Nephron (organoid): ENCODE measurements at regions not wholly inside any gene's neighbourhood (a gene's known extent, or its start where the extent isn't known, plus 50 kb on each side); places are given as distances from the start of the nearest gene placed in this dataset.

Experiments
- H3K27ac Mint-ChIP-seq, 3 experiments: 2 replicates each; pipeline ENCODE4 v1.8.0; 2020; ENCODE audit warnings: mixed read lengths in 3 of 3, mild to moderate bottlenecking in 2 of 3, moderate library complexity in 1 of 3
- H3K27me3 Mint-ChIP-seq: 2 replicates; pipeline ENCODE4 v1.8.0; 2021; ENCODE audit warnings: low read depth, mild to moderate bottlenecking, moderate library complexity, mixed read lengths
- H3K36me3 Mint-ChIP-seq: 2 replicates; pipeline ENCODE4 v1.8.0; 2020; ENCODE audit warnings: low read depth, mixed read lengths
- H3K4me1 Mint-ChIP-seq: 2 replicates; pipeline ENCODE4 v1.8.0; 2020; ENCODE audit warnings: mixed read lengths
- H3K4me3 Mint-ChIP-seq, 3 experiments: 2 replicates each; pipeline ENCODE4 v1.8.0; 2020; ENCODE audit warnings: mild to moderate bottlenecking in 3 of 3, mixed read lengths in 3 of 3, moderate library complexity in 2 of 3
- H3K9me3 Mint-ChIP-seq: 2 replicates; pipeline ENCODE4 v1.8.0; 2020; ENCODE audit warnings: mixed read lengths
- TF ChIP-seq, protein P1 (sequence below), 3 experiments: fragments of 200-600 bp; sonication (generic); IDR thresholded peaks; one replicate each; pipeline ENCODE4 v1.5.0; 2021; ENCODE audit warnings: antibody characterized with exemption in 3 of 3; ENCODE audit not compliant: unreplicated experiment in 3 of 3

DNA sequence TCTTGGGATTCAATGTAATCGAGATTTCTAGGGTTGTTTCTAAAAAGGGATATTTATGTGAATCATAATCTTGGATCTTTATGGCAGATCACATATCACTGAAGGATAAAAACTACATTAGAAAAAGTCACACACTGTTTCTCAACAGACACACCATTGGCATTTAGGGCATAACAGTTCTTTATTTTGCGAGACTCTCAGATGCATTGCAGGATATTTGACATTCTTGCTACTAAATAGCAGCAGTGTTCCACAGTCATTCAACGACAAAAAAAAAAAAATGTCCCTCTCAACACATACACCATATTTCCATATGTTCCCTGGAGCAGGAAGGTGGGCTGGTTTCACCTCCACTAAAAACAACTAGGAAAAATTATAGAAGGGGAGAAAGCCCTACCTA is 243.4 kb upstream of the PCDH18 start:
- H3K27ac Mint-ChIP-seq, result peak overlapping the region in 1 of 3 experiments; percentile 38
- H3K36me3 Mint-ChIP-seq, result no peaks in the 10 kb centered on the region
- TF ChIP-seq, protein P1, sequence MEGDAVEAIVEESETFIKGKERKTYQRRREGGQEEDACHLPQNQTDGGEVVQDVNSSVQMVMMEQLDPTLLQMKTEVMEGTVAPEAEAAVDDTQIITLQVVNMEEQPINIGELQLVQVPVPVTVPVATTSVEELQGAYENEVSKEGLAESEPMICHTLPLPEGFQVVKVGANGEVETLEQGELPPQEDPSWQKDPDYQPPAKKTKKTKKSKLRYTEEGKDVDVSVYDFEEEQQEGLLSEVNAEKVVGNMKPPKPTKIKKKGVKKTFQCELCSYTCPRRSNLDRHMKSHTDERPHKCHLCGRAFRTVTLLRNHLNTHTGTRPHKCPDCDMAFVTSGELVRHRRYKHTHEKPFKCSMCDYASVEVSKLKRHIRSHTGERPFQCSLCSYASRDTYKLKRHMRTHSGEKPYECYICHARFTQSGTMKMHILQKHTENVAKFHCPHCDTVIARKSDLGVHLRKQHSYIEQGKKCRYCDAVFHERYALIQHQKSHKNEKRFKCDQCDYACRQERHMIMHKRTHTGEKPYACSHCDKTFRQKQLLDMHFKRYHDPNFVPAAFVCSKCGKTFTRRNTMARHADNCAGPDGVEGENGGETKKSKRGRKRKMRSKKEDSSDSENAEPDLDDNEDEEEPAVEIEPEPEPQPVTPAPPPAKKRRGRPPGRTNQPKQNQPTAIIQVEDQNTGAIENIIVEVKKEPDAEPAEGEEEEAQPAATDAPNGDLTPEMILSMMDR (IDR thresholded peaks at IDR 0.05; ENCODE audit: unreplicated experiment in 3 of 3), result no peak
- peaks cover 8% of the 10 kb centered on the region for H3K9me3 Mint-ChIP-seq
- no peaks in the 10 kb centered on the region for H3K27me3 Mint-ChIP-seq
- H3K4me1 Mint-ChIP-seq, result peaks cover 5% of the 10 kb centered on the region
- no peak overlapping the region for H3K4me3 Mint-ChIP-seq

DNA sequence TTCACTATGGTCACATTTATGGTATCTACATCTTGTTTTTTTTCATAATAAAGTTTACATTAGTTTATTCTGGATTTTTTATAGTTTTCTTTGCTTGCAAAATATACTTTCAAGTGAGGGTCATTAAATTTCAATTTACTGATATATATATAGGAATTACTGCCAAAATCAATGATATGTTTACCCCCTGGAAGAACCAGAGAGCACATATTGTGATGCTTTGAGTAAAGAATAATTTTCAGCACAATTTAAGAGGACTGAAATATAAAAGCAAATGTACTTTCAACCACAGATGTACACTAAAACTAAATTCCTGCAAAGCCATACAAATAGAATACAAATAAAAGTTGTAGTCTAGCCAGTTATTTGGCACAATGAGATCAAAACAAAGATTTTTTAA is 242.2 kb upstream of the PCDH18 start:
- Mint-ChIP-seq H3K4me1 (peaks cover 5% of the 10 kb centered on the region), H3K27me3 (no peaks in the 10 kb centered on the region), H3K27ac (no peak overlapping the region), H3K36me3 (no peaks in the 10 kb centered on the region), H3K4me3 (no peak overlapping the region), H3K9me3 (peaks cover 2% of the 10 kb centered on the region)
- TF ChIP-seq, protein P1 (IDR thresholded peaks at IDR 0.05; ENCODE audit: unreplicated experiment in 3 of 3), result no peak

DNA sequence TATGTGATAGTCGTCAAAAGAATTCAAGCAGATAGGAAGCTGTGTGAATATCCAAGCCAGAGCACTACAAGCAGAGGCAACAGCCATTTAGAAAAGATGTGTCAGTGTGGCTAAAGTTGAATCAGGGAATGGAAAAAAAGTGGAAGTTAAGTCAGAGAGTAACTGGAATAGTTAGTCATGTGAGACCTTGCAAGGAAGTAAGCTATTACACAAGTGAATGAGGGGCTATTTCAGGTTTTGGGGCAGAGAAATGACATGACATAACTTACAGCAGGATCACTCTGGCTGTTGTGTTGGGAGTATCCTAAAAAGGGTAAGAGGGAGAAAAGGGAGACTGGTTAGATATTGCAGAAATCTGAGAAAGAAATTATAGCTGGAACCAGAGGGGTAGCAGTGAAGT is 236.6 kb upstream of the PCDH18 start:
- no peaks in the 10 kb centered on the region for H3K4me1 Mint-ChIP-seq
- no peaks in the 10 kb centered on the region for H3K27me3 Mint-ChIP-seq
- peaks cover 2% of the 10 kb centered on the region for H3K9me3 Mint-ChIP-seq
- H3K4me3 Mint-ChIP-seq, result no peak overlapping the region
- no peaks in the 10 kb centered on the region for H3K36me3 Mint-ChIP-seq
- H3K27ac Mint-ChIP-seq, result no peak overlapping the region
- TF ChIP-seq, protein P1 (IDR thresholded peaks at IDR 0.05; ENCODE audit: unreplicated experiment in 3 of 3), result no peak

DNA sequence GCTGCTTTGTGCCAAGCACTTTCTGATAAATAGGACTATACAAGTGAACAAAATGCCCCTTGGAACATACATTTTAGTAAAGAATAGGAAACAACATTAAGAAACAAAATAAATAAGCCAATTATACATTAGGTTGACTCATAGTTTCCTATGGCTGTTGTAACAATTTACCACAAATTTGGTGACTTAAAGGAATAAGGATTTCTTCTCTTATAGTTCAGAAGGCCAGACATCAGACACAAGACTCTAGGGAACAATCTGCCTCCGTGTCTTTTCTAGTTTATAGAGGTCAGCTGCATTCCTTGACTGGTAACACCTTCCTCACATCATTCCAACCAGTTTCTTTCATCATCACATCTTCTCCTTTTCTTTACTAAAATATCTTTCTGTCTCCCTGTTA is 235.9 kb upstream of the PCDH18 start:
- Mint-ChIP-seq H3K9me3 (peaks cover 2% of the 10 kb centered on the region), H3K27ac (no peak overlapping the region), H3K36me3 (no peaks in the 10 kb centered on the region), H3K4me3 (no peak overlapping the region), H3K4me1 (no peaks in the 10 kb centered on the region), H3K27me3 (no peaks in the 10 kb centered on the region)
- TF ChIP-seq, protein P1 (IDR thresholded peaks at IDR 0.05; ENCODE audit: unreplicated experiment in 3 of 3), result no peak

DNA sequence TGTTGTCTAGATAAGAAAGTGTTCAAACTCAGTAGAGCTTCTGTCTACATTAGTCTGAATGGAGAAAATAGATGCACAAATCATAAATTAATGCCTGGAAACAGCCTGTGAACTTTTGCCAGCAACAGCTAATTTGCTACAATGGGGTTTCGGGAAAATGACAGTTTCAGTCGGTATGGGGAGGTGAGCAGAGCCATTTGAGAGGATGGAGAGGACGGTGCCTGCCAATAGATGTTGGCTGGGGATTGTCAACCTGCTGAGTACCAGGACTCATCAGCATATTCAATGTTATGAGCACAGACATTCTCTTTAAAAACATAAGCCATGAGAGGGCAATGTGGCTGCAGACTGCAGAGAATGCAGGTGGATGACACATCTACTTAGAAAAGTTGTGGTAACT is 230.3 kb upstream of the PCDH18 start:
- Mint-ChIP-seq H3K27me3 (no peaks in the 10 kb centered on the region), H3K9me3 (no peaks in the 10 kb centered on the region), H3K4me1 (no peaks in the 10 kb centered on the region), H3K4me3 (no peak overlapping the region), H3K27ac (no peak overlapping the region), H3K36me3 (no peaks in the 10 kb centered on the region)
- TF ChIP-seq, protein P1 (IDR thresholded peaks at IDR 0.05; ENCODE audit: unreplicated experiment in 3 of 3), result no peak

DNA sequence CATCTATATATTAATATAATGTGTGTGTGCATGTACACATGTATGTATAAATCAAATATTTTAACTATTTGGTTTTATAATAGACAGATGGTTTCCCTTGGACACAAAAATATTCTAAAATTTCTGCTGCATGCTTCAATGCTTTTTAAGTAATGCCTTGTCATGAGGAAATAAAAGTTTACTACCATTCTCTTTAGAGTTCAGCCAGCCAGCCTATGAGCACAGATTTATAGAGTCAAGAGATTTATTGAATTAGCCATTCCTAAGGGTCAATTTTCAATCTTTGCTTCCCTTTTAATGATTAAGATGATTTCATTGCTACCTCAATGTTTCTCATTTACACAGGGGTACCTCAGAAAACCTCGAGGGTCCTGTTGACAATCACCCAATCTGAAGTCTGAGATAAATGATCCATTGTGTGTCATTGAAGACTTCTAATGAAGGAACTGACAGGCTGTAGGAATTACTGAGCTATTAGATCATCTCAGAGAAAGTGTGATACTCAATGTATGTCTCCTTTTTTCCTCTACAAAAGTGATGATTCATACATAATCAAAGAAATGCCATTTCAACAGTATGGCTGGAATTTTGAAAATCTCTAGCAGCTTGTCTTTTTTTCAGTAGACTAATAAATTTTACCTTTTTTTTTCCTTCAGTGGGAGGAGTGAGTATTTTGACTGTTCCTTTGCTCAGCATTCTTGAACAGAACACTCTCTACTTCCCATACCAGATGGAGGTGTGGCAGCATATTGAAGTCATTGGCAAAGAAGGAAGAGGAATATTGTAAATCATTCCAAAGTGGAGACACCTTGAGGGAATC is 222.6 kb upstream of the PCDH18 start:
- Mint-ChIP-seq H3K27me3 (no peaks in the 10 kb centered on the region), H3K36me3 (no peaks in the 10 kb centered on the region), H3K27ac (peak overlapping the region in 2 of 3 experiments; percentile 9 to 69), H3K4me1 (peaks cover 6% of the 10 kb centered on the region), H3K9me3 (peaks cover 10% of the 10 kb centered on the region), H3K4me3 (no peak overlapping the region)
- TF ChIP-seq, protein P1 (IDR thresholded peaks at IDR 0.05; ENCODE audit: unreplicated experiment in 3 of 3), result no peak
